GOT3 (cell line): ENCODE measurements at regions not wholly inside any gene's neighbourhood (a gene's known extent, or its start where the extent isn't known, plus 50 kb on each side); places are given as distances from the start of the nearest gene placed in this dataset.

Experiments
- DNase-seq: peaks from one replicate; lab custom pipeline; 2025; ENCODE audit warnings: mixed read lengths; lab: John Stamatoyannopoulos, UW

GRCh38 chr6:47117314-47117713 lies 75.2 kb upstream of the ADGRF1 start:
- no peak for DNase-seq

DNA sequence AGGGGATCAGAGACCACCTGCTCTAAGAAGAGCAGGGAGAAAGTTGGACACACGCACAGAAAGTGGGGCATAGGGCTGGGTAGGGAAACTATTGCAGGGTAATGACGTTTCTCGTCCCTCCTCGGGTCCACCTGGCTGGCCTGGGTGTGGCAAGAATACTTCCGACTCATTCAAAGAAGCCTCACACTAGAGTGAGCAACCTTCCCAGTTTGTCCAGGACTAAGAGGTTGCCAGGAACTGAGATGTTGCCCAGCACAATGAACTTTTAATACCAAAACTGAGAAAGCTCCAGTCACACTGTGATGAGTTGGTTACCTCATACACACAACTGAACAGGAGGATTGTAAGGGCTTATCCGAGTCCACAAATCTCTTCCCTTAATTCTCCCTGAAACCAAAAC lies 74.5 kb upstream of the ADGRF1 start:
- DNase-seq, result no peak

GRCh38 chr6:47116086-47116485 lies 74.0 kb upstream of the ADGRF1 start:
- DNase-seq, result no peak

- no peak for DNase-seq
These were observed 72.3 kb upstream of the ADGRF1 start for GRCh38 chr6:47114460-47114859.

DNA sequence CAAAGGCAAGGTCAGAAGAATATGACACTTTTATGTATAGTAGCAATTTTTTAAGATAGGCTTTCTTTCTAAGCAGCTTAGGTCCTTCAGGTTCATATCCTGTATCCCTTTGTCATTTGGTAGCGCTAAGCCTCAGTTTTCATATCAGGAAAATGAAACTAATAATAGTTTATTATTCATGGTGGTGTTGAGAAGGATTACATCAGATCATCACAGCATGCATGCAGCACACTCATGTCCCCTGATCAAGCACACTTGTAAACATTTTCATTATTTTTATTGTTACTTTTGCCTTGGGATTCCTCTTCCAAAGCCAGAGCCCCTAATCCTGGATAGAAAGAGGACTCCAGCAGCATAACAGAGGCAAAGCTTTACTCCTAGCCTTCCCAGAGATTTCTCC lies 70.2 kb upstream of the ADGRF1 start:
- no peak for DNase-seq

GRCh38 chr6:47111685-47112084 lies 69.6 kb upstream of the ADGRF1 start:
- DNase-seq, result no peak

DNA sequence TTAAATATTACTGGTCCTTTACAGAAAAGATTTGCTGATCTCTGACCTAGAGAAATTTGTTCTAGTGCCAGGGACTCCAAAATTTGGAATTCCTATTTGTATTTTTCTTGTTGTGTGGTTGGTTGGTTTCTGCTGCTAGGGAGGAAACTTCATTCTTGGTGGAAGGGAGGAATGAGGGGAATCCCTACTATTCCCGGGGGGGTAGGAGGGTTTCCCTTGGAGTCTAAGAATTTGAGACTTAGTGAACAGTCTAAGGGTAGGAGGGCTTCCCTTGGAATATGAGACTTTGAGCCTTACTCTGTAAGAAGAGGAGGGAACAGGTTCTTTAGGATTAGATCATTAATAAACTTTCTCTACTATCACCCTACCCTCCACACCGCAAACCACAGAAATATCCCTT lies 67.1 kb upstream of the ADGRF1 start:
- no peak for DNase-seq

- DNase-seq, result no peak
These were observed 64.6 kb upstream of the ADGRF1 start for GRCh38 chr6:47106721-47107197.

DNA sequence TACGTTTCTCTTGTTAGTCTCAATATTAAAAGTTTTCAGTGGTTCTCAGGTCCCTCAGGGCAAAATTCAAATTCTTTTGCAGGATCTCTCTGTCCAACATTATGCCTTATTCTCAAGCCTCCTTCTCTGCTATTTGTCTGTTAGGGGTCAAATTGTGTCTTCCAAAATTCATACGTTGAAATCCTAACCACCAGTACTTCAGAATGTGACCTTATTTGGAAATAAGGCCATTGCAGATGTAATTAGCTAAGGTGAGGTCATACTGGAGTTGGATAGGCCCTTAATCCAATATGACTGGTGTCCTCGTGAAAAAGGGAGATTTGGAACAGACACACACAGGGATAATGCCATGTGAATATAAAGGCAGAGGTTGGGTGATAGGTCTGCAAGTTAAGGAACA lies 64.1 kb upstream of the ADGRF1 start:
- DNase-seq, result no peak

- no peak for DNase-seq
These were observed 63.5 kb upstream of the ADGRF1 start for GRCh38 chr6:47105469-47106178.

- DNase-seq, result no peak
These were observed 61.8 kb upstream of the ADGRF1 start for GRCh38 chr6:47103931-47104330.

- no peak for DNase-seq
These were observed 60.2 kb upstream of the ADGRF1 start for GRCh38 chr6:47102331-47102730.

- no peak for DNase-seq
These were observed 56.5 kb upstream of the ADGRF1 start for GRCh38 chr6:47098570-47098993.

GRCh38 chr6:47097092-47097945 lies 55.2 kb upstream of the ADGRF1 start:
- DNase-seq, result no peak

DNA sequence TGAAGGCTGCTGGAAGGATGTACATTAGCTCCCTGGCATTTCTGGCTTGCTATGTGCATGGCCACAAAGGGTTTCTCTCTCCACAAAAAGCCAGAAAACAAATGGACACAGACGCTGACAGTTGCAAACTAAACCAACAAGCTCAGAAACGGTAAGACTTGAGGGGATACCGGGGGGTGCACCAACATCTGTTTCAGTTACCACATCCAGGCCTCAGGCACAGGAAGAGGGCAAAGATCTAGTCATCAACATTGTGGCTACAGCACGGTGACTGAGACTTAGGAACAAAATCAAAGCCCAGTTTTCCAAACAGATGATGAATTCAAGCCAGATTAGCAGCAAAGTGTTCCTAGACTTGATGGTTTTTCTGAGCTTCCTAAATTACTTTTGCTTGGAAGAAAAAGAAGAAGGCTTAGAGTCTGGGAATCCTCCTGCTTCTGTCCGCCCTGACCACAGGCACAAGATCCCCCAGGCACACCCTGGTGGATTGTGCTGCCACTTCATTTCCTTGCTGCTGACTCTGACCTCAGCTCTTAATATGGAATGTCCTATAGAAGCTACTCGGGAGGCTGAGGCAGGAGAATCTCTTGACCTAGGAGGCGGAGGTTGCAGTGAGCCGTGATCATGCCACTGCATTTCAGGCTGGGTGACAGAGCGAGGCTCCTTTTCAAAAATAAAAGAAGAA lies 54.2 kb upstream of the ADGRF1 start:
- no peak for DNase-seq

- no peak for DNase-seq
These were observed 52.3 kb upstream of the ADGRF1 start for GRCh38 chr6:47094241-47094925.

GRCh38 chr6:47093169-47093568 lies 51.0 kb upstream of the ADGRF1 start:
- no peak for DNase-seq

DNA sequence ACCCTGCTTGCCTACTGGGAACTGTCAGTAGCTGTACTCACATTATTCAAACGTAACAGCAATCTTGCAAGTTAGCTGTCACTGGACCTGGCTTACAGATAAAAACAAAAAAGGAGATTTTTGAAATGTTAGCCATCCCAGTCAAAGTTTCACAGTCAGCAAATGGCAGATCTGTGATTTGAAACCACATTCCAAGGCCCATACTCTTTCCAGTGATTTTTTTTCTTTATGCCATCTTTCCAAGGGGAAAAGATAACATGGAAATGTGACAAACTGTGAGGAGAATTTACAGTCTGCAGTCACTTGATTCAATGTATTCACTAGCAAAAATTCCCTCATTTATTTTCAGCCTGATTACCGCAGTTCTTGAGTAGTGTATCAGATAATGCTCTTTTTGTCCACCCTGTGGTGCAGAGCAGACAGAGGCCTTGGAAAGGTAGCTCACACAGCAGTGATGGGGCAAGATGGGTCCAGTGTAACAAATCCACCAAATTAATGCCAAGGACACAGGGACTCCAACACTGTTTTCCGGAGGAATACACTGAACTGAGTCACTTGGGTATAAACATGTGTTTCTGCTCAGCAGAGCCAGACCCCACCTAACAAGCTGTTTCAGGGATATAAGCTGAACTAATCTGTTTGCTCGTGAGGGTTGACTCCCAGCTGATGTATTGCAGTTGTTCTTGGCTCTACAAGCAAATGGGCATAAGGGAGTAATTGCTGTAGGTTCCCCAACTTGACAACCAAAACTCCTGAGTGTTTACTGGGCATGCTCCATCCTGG lies 49.9 kb upstream of the ADGRF1 start:
- no peak for DNase-seq
